SIG-M5 treated with dmso at 0.1 percent for 504 hours (cell line): ENCODE measurements at regions not wholly inside any gene's neighbourhood (a gene's known extent, or its start where the extent isn't known, plus 50 kb on each side); places are given as distances from the start of the nearest gene placed in this dataset.
A peak's percentile ranks its signal among the peaks of the same experiment; 100 is the strongest.

Experiments
- DNase-seq: peaks from one replicate; lab custom pipeline; 2025; ENCODE audit not compliant: unreplicated experiment; lab: John Stamatoyannopoulos, UW

- DNase-seq = no peak
These were observed 153.3 kb upstream of the TBL1X start for GRCh38 chrX:9311421-9312160.

DNA sequence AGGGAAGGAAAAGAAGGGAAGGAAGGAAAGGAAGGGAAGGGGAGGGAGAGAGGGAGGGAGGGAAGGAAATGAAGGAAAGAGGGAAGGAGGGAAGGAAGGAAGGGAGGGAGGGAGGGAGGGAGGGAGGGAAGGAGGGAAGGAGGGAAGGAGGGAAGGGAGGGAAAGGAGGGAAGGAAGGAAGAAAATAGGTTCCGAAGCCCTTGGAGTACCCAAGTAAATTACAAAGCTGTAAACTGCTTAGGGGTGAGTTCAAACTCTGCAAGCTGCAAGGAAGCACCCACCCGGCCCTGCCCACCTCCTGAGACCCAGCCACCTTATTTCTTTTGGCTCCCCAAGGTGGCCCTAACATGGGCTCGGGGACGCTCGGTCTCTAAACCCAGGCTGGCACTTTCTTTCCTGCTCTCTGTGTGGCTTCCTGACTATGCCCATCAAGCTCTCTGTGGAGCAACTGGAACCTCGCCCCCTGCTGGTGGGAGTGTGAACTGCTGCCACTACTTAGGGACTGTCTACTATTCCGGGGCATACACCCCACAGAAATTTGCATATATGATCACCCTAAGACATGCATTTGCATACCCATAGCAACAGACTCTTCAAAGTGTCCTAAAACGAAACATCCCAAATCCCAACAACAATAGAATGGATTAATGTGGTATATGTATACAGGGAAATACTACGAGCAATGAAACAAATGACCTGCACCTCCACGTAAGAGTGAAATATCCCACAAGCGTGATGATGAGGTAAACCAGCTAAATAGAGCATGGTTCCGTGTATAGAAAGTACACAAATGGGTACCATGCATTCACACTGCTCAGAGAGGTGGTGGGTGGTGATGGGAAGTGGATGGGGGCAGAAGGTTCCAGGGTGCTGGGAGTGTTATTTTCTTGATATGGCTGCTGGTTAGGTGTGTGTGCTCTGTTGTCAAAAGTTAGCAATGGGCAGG lies 151.7 kb upstream of the TBL1X start:
- DNase-seq = no peak

- no peak for DNase-seq
These were observed 149.8 kb upstream of the TBL1X start for GRCh38 chrX:9315086-9315485.

DNA sequence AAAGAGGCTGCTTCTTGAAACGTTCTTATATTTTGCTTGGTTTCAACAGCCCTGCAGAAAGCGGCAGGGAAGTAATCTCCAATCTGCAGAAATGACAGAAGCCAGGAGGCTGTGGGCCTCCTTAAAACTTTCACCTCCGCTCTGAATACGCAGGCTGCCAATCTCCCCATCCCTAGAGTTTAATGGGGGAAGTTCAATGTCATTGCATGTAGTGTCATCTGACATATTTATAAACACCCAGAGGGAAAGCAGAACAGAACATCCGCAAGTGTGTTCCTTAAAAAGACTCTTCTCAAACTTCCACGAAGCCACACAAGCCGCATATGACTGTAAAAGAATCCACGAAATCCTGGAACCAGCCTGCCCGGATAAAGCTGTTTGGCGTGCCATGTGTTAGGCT lies 148.8 kb upstream of the TBL1X start:
- DNase-seq = peak; percentile 43

GRCh38 chrX:9317176-9317575 lies 147.7 kb upstream of the TBL1X start:
- DNase-seq = no peak

DNA sequence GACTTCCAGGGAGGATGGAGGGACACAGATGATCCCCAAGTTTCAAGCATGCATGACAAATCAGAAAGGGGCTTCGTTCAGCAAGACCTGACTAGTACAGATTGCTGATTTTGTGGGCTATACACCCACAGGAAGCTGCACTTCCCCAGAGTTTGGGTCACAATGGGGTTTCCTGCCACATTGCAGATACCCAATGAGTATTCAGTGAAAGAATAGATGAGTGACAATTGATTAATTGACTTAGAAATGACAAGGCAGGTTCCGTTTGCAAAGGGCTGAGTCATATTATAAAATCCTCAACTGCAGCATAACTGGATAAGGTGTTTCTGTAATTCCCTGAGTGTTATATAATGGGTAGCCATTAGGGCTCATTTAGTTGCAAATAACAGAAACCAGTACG lies 146.6 kb upstream of the TBL1X start:
- no peak for DNase-seq

DNA sequence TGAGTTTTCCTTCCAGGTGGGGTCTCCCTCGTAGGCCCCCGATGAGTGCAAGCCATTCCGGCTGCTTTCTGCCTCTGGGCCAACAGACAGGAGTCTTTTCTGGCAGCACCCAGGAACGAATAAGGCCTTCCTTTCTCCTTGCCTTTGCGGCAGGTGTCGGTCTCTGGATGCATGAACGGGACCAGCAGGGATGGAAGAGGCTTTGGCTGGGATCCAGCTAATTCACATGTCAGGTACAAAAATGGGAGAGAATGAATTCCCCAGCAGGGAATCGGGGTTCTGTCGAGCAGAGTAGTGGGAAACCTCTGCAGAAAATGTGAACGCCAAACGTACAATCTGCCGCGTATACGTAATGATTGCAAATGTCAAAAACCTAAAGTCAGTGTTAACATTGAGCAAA lies 146.1 kb upstream of the TBL1X start:
- DNase-seq = no peak

GRCh38 chrX:9320940-9321339 lies 143.9 kb upstream of the TBL1X start:
- DNase-seq = no peak

- DNase-seq = no peak
These were observed 140.2 kb upstream of the TBL1X start for GRCh38 chrX:9324676-9325075.

DNA sequence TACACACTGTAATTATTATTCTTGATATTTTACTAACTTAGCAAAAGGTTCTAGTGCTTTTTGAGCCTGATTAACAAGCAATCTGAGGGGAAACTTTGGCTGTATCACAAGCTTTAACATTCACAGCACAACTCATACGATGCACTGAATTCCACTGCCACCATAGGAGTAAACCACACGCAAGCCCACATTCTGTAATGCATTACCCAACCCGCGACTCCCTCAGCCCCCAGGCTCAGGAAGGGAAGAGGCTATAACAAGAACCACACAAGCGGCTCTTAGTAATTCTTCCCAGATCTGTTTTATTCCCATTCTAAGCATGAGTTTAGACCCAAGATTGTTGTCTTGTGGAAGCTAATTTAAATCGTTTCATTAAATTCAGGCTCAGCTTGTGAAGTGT lies 138.5 kb upstream of the TBL1X start:
- no peak for DNase-seq

- no peak for DNase-seq
These were observed 137.6 kb upstream of the TBL1X start for GRCh38 chrX:9327086-9327746.

DNA sequence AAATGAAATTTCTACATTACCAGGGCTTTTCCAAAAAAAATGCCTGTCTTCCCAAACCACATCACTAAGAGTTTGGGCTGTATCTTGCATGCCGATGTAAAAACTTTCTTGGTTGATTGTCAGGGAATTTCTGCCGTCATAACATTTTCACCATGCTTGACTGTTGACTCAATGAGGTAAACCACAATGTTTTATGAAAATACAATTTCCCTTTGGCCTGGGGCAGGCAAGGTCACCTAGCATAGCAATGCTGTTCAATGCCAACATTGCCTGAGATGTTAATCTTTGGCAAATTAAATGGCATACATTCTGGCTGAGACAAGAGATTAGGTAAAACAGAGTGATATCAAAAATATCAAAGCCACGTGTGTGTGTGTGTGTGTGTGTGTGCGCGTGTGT lies 137.1 kb upstream of the TBL1X start:
- no peak for DNase-seq

- DNase-seq = no peak
These were observed 135.8 kb upstream of the TBL1X start for GRCh38 chrX:9329056-9329455.

- DNase-seq = no peak
These were observed 134.4 kb upstream of the TBL1X start for GRCh38 chrX:9330249-9330982.

- DNase-seq = no peak
These were observed 130.8 kb upstream of the TBL1X start for GRCh38 chrX:9333873-9334560.

- DNase-seq = no peak
These were observed 129.6 kb upstream of the TBL1X start for GRCh38 chrX:9335251-9335650.

GRCh38 chrX:9336456-9336855 lies 128.4 kb upstream of the TBL1X start:
- no peak for DNase-seq

GRCh38 chrX:9337046-9337445 lies 127.8 kb upstream of the TBL1X start:
- DNase-seq = no peak

DNA sequence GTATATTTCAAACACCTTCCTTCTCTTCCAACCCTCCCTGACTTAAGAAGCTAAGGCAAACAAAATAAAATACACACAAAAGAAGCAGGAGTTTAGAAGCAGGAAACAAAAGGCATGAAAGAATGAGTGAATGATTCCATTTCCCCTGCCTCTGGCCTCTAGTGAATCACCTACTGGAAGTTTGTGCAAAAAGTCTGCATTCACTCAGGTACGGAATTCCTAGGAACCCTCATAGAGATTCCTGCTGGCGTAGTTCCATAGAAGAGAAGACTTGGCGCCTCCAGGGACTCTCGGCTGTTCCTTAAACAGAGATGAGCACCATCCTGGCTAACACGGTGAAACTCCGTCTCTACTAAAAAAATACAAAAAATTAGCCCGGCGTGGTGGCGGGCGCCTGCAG lies 125.9 kb upstream of the TBL1X start:
- no peak for DNase-seq
